GM12874 (cell line): ENCODE measurements at regions not wholly inside any gene's neighbourhood (a gene's known extent, or its start where the extent isn't known, plus 50 kb on each side); places are given as distances from the start of the nearest gene placed in this dataset.

ENCODE experiments used
- CTCF ChIP-seq: IDR thresholded peaks from 2 replicates; pipeline ENCODE4 v1.5.1; 2011; ENCODE audit warnings: low read depth, mild to moderate bottlenecking, control low read depth, low read length, moderate library complexity; ENCODE audit not compliant: insufficient read depth

- no peak for TF ChIP-seq CTCF
Measured at GRCh38 chr5:68475476-68475983, 260.0 kb downstream of the PIK3R1 start.

- no peak for TF ChIP-seq CTCF
Measured at GRCh38 chr5:68476854-68477253, 261.3 kb downstream of the PIK3R1 start.

GRCh38 chr5:68478301-68479095, 262.9 kb downstream of the PIK3R1 start:
- no peak for TF ChIP-seq CTCF

- TF ChIP-seq CTCF, result no peak
Measured at GRCh38 chr5:68479524-68479923, 264.0 kb downstream of the PIK3R1 start.

- TF ChIP-seq CTCF, result no peak
Measured at GRCh38 chr5:68480335-68480940, 264.9 kb downstream of the PIK3R1 start.

- no peak for TF ChIP-seq CTCF
Measured at GRCh38 chr5:68482199-68482598, 266.6 kb downstream of the PIK3R1 start.

GRCh38 chr5:68484307-68485068, 268.9 kb downstream of the PIK3R1 start:
- no peak for TF ChIP-seq CTCF
